LNCaP clone FGC (cell line): ENCODE measurements at regions not wholly inside any gene's neighbourhood (a gene's known extent, or its start where the extent isn't known, plus 50 kb on each side); places are given as distances from the start of the nearest gene placed in this dataset.
"Not testable (repeated sequence)": the region's sequence is repeated elsewhere in the genome, so short reads cannot be mapped to it uniquely, and the experiment has no call there.

Source experiments
- DNase-seq: peaks from one replicate; pipeline ENCODE4 v3.0.0-alpha.2; 2011; ENCODE audit warnings: low read depth
- H3K4me3 ChIP-seq: 2 replicates; pipeline ENCODE4 v1.5.1; 2011; ENCODE audit warnings: mild to moderate bottlenecking, low read depth, low read length, control low read depth
- CTCF ChIP-seq: IDR thresholded peaks from 2 replicates; pipeline ENCODE4 v1.5.1; 2012; ENCODE audit warnings: mild to moderate bottlenecking; ENCODE audit not compliant: control insufficient read depth, insufficient read depth; ENCODE audit errors: extremely low read depth

DNA sequence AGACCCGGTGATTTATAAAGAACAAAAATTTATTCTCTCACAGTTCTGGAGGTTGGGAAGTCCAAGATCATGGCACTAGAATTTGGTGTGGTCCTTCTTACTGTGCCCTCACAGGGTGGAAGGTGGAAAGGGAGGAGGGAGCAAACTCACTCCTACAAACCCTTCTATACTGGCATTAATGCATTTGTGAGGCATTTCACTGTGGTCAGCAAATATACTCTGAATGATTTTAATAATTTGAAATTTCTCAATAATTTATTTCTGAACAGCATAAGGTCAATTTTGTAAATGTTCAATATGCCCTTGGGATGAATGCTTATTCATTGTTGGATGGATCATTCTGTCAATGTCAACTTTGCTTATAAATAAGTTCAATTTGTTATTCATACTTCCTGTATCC is 120.6 kb downstream of the GATA6 start:
- DNase-seq: no peak
- H3K4me3 ChIP-seq: no peak overlapping the region
- no peak for TF ChIP-seq CTCF

- peak; percentile 40 for DNase-seq
- H3K4me3 ChIP-seq: no peak overlapping the region
- no peak for TF ChIP-seq CTCF
These were observed 117.2 kb downstream of the GATA6 start for GRCh38 chr18:22286585-22286984.

DNA sequence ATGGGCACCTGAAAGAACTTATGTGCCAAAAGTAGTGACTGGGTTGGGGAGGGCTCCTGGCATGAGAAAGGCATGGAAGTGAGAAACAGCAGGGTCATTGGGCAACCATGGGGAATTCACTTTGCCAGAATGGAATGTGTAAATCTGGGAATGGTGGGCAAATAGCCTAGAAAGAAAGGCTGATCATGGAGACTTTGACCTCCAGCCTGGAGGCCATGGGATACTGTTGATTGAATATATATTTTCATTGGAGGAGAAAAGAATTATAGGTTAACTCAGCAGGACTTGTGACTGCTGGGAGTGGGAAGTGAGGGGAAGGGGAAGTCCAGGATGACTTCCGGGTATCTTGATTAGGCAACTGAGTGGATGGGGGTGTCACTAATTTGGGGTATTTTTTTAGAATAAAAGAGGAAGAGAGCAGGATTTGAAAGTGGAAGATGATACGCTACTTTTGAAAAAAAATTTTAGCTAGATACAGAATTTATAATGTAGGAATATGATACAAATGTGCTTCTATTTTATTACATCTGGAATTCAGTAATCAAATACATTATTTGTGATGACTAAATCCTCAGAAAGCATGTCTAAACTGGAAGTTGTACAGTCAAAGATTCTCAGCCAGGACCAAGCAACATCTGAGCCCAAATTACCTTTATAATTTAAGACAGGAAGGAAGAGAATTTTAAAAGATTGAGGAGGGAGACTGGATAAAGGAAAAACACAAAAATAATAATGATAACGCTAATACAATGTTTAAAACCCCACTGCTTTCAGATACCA is 116.2 kb downstream of the GATA6 start:
- no peak for DNase-seq
- no peak overlapping the region for H3K4me3 ChIP-seq
- TF ChIP-seq CTCF: no peak

DNA sequence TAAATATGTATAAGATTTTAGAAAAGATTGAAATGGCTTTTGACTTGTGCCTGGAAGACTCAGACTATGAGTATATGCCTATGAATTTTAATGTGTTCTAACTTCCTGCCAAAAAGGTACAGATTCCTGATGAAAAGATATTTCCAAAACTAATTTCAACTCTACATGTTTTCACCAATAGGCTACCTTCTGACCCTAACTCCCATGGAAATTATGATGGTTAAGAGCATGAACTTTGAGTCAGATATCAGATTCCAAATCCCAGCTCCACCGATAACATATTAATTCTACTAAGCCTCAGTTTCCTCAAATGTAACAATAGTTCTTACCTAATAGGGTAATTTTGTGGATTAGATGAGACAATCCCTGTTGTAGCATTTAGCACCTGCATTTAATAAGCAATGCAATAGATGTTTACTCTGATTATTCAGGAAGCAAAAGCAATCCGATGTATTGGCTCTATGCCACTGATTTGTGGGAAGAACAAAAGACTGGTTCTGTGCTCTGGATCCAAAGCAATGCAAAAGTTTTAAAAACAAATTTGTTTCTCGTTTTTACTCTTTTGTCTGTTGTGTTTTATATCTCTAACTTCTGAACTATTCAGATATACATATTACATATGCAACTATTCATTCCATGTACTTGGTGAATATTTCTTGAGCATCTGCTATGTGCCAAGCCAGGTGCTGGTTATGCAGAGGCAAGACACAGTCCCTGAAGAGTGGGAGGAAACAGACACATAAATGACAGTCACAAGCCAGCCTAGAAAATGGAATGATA is 115.4 kb downstream of the GATA6 start:
- TF ChIP-seq CTCF: no peak

GRCh38 chr18:22283855-22284254 is 114.5 kb downstream of the GATA6 start:
- not testable (repeated sequence) for H3K4me3 ChIP-seq, DNase-seq

More for the DNA sequence above, 115.4 kb downstream of the GATA6 start:
- no peak overlapping the region for H3K4me3 ChIP-seq
- DNase-seq: no peak

DNA sequence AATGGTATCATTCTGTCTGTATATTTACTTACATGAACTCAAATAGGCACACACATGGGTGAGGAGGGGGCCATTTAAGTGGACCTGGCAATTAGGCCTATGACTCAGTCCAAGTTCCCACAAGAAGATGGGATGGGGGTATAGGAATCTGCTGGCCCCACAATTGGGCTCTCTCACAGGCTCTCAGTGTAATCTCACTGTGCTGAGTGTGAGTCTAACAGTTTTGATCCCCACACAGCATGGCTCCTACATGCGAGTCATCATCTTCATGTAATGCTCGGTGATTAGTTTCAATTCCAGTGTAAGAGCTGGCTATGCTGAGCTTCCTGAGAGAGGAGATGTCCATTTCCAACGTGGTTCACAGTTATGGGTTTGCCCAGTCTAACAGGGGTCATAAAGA is 114.0 kb downstream of the GATA6 start:
- no peak overlapping the region for H3K4me3 ChIP-seq
- no peak for TF ChIP-seq CTCF
- DNase-seq: no peak

- H3K4me3 ChIP-seq: no peak overlapping the region
- no peak for TF ChIP-seq CTCF
- no peak for DNase-seq
These were observed 113.7 kb downstream of the GATA6 start for GRCh38 chr18:22283116-22283395.
